Activated CD4-positive, alpha-beta T cell treated with anti-CD3 and anti-CD28 coated beads, Interleukin-2, amount 50 U/mL, for 16 hours (primary cell): ENCODE measurements at regions not wholly inside any gene's neighbourhood (a gene's known extent, or its start where the extent isn't known, plus 50 kb on each side); places are given as distances from the start of the nearest gene placed in this dataset.

ENCODE experiments used
- DNase-seq: peaks from one replicate; pipeline ENCODE4 v3.0.0-alpha.2; 2020

- no peak for DNase-seq
These were observed 406.4 kb downstream of the FAM47A start for GRCh38 chrX:33725535-33726210.

GRCh38 chrX:33721927-33722326 is 410.2 kb downstream of the FAM47A start:
- DNase-seq: peak; percentile 7

- no peak for DNase-seq
These were observed 446.0 kb downstream of the FAM47A start for GRCh38 chrX:33686105-33686504.
